ENCODE measurements at regions not wholly inside any gene's neighbourhood (a gene's known extent, or its start where the extent isn't known, plus 50 kb on each side); places are given as distances from the start of the nearest gene placed in this dataset.
"Not testable (repeated sequence)": the region's sequence is repeated elsewhere in the genome, so short reads cannot be mapped to it uniquely, and the experiment has no call there.

- DNase-seq, result no peak
Observed at GRCh38 chr17:53633856-53634255, 188.9 kb upstream of the KIF2B start.

- DNase-seq, result no peak
Observed at GRCh38 chr17:53631486-53631885, 191.2 kb upstream of the KIF2B start.

- no peak for DNase-seq
Observed at GRCh38 chr17:53630638-53631037, 192.1 kb upstream of the KIF2B start.

- DNase-seq, result no peak
Observed at GRCh38 chr17:53630115-53630514, 192.6 kb upstream of the KIF2B start.

- no peak for DNase-seq
Observed at GRCh38 chr17:53629188-53629587, 193.5 kb upstream of the KIF2B start.

GRCh38 chr17:53628011-53628410 is 194.7 kb upstream of the KIF2B start:
- no peak for DNase-seq

- DNase-seq, result no peak
Observed at GRCh38 chr17:53627511-53627910, 195.2 kb upstream of the KIF2B start.

GRCh38 chr17:53626286-53626685 is 196.4 kb upstream of the KIF2B start:
- no peak for DNase-seq

GRCh38 chr17:53619025-53619424 is 203.7 kb upstream of the KIF2B start:
- DNase-seq, result no peak

- DNase-seq, result not testable (repeated sequence)
Observed at GRCh38 chr17:53608208-53608607, 214.5 kb upstream of the KIF2B start.

- DNase-seq, result no peak
Observed at GRCh38 chr17:53607475-53607874, 215.3 kb upstream of the KIF2B start.

GRCh38 chr17:53588317-53588716 is 234.4 kb upstream of the KIF2B start:
- no peak for DNase-seq

GRCh38 chr17:53574038-53574437 is 248.7 kb upstream of the KIF2B start:
- DNase-seq, result no peak

GRCh38 chr17:53571342-53571741 is 251.4 kb upstream of the KIF2B start:
- no peak for DNase-seq

- DNase-seq, result no peak
Observed at GRCh38 chr17:53570731-53571130, 252.0 kb upstream of the KIF2B start.

GRCh38 chr17:53560953-53561352 is 261.8 kb upstream of the KIF2B start:
- DNase-seq, result no peak

- no peak for DNase-seq
Observed at GRCh38 chr17:53548252-53548651, 274.5 kb upstream of the KIF2B start.

GRCh38 chr17:53543472-53543871 is 279.3 kb upstream of the KIF2B start:
- DNase-seq, result no peak

- no peak for DNase-seq
Observed at GRCh38 chr17:53538129-53538617, 284.6 kb upstream of the KIF2B start.

GRCh38 chr17:53527473-53527872 is 295.3 kb upstream of the KIF2B start:
- no peak for DNase-seq

- DNase-seq, result no peak
Observed at GRCh38 chr17:53525590-53525989, 297.1 kb upstream of the KIF2B start.

- no peak for DNase-seq
Observed at GRCh38 chr17:53516636-53517035, 306.1 kb upstream of the KIF2B start.

- no peak for DNase-seq
Observed at GRCh38 chr17:53499277-53499676, 323.4 kb upstream of the KIF2B start.

GRCh38 chr17:53496356-53496755 is 326.4 kb upstream of the KIF2B start:
- no peak for DNase-seq
